AG10803 (cell line): ENCODE measurements at regions not wholly inside any gene's neighbourhood (a gene's known extent, or its start where the extent isn't known, plus 50 kb on each side); places are given as distances from the start of the nearest gene placed in this dataset.
A peak's percentile ranks its signal among the peaks of the same experiment; 100 is the strongest.

Experiments used
- DNase-seq: peaks from one replicate; pipeline ENCODE4 v3.0.0; 2010; ENCODE audit warnings: low read depth
- H3K4me3 ChIP-seq: 2 replicates; pipeline ENCODE4 v1.5.1; 2011; ENCODE audit warnings: mild to moderate bottlenecking, low read length, control low read depth
- CTCF ChIP-seq: conservative IDR thresholded peaks from 2 replicates; pipeline ENCODE4 v1.5.1; 2011; ENCODE audit warnings: mild to moderate bottlenecking, low read length, control low read depth, inconsistent platforms

DNA sequence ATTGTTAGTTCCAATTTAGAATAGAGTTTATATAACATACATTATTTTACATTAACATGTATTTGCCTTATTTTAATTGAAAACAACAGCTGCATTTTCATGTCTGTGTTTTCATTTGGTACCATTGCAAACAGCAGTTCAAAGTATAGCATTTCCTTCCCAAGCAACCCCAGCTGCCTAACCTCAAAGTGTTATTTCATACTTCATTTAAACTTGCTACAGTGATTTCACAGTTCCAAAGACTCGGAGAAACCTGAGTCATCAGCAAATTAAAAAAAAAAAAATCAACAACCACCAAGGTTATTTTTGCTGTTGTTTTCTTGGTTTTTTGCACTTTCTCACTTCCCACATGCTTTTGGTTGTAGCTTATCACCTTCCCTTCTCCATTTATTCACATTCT, 236.5 kb upstream of the SPHKAP start:
- no peak overlapping the region for H3K4me3 ChIP-seq
- TF ChIP-seq CTCF: no peak

DNA sequence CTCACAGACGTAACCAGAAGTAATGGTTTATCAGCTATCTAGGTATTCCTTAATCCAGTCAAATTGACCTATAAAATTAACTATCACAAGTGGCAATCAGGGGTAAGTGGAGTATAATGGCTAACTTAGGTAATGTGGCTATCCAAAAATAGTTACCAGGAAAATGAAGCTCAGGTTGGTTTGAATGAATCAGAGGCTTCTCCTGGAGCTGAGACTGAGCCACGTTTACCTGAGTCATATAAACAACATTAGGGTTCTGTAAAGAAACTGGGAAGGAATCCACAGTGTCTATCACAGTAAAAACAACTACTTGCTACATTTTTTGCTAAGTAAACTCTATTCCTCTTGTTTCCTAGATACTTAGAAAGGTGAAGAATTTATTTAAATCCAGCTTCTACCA, 236.0 kb upstream of the SPHKAP start:
- TF ChIP-seq CTCF: no peak
- DNase-seq: no peak

More for the DNA sequence above, 236.5 kb upstream of the SPHKAP start:
- DNase-seq: peak; percentile 7

DNA sequence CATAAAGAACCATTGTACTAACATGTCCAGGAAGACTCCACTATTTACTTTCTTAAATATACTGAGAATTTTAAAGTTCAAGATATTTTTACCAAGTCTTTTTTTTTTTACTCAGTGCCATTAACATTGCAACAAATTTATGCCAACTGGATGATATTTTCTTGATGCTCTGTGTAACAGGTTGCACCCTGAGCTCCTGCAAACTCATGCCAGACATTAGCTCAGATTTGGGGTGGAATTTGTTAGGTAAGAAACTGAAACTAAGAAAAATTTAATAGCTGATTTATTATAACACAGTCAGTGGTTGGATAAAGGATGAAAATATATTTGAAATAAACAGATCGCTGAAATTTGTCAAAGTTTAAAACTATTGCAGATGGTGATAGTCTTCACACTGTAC, 228.6 kb upstream of the SPHKAP start:
- no peak overlapping the region for H3K4me3 ChIP-seq
- TF ChIP-seq CTCF: no peak
- DNase-seq: no peak

More for the DNA sequence above, 236.0 kb upstream of the SPHKAP start:
- no peak overlapping the region for H3K4me3 ChIP-seq

DNA sequence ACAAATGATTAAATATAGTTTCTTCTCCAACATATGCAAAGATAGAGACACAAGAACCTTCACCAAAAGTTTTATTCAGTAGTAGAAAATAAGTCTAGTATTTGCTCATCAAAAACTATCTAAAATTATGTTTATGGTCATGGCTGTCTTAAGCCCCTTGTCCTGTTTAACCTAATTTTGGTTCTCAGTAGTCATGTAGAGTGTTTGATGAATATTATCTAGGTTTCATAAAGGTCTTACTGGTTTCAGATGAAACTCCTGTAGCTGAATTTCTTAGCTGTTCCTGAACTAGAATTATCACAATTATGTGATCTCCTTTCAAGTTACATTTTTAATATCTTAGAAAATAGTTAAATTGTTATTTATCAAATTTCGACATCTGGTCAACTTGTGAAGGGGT, 228.0 kb upstream of the SPHKAP start:
- DNase-seq: no peak
- no peak for TF ChIP-seq CTCF

DNA sequence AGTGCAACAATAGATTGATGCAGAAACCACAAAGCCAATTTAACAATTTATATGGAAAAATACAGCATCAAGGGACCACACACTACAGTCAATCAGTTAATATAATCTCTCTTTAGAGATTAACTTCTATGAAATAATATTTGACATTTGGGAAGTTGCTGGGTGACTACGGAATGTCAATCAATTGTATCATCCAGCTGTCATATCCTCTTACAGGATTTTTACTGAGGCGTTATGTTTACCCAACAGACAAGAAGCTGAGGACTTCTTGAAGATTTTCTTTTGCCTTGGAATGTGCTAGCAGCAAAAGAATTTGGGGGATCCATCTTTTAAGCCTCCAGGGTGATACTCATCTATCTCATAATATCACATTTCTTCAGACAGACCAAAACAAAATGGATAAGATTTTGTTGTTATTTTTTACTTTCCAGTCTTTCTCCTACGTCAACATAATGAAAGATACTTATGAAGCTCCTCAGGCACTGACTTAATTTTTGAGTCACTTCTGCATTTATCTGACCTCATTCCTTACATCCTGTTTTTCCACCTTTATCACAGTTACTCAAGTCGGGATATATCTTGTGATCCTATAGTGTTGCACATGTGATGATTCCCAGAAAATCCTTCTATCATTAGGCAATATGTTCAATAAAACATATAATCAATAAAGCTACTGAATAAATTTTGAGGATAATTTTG, 227.2 kb upstream of the SPHKAP start:
- DNase-seq: no peak
- H3K4me3 ChIP-seq: no peak overlapping the region
- TF ChIP-seq CTCF: no peak

More for the DNA sequence above, 228.0 kb upstream of the SPHKAP start:
- no peak overlapping the region for H3K4me3 ChIP-seq

DNA sequence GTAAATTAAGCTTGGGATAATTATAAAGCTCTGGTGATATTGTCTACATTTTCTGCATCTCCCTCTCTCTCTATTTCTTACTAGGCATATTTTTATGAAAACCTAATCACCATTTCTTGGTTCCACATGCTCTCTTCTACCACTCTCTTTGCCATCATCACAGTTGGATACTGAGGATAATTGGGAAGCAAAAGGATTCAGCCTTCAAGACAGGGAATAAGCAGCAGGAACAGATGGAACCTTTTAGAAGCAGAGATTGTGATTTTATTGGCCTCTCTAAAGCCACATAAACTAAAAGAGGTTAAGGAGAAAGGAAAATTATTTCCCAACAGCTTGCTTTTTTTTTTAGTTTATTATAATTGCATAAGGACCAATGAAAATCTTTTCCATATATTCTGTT, 226.3 kb upstream of the SPHKAP start:
- no peak overlapping the region for H3K4me3 ChIP-seq
- no peak for TF ChIP-seq CTCF
- no peak for DNase-seq
